ENCODE measurements at regions not wholly inside any gene's neighbourhood (a gene's known extent, or its start where the extent isn't known, plus 50 kb on each side); places are given as distances from the start of the nearest gene placed in this dataset.

GRCh38 chr9:99576876-99577275, 244.8 kb upstream of the NR4A3 start:
- DNase-seq (ENCODE audit: low read depth) = no peak
- TF ChIP-seq CTCF (conservative IDR thresholded peaks at IDR 0.05; ENCODE audit: control insufficient read depth, insufficient read depth, low read depth, low read length) = no peak
- no peak overlapping the region for H3K4me3 ChIP-seq (ENCODE audit: control insufficient read depth, low read depth, low read length)

GRCh38 chr9:99577351-99577750, 244.3 kb upstream of the NR4A3 start:
- no peak overlapping the region for H3K4me3 ChIP-seq (ENCODE audit: control insufficient read depth, low read depth, low read length)
- no peak for TF ChIP-seq CTCF (conservative IDR thresholded peaks at IDR 0.05; ENCODE audit: control insufficient read depth, insufficient read depth, low read depth, low read length)
- DNase-seq (ENCODE audit: low read depth) = no peak

GRCh38 chr9:99578666-99579065, 243.0 kb upstream of the NR4A3 start:
- TF ChIP-seq CTCF (conservative IDR thresholded peaks at IDR 0.05; ENCODE audit: control insufficient read depth, insufficient read depth, low read depth, low read length) = no peak
- no peak for DNase-seq (ENCODE audit: low read depth)
- H3K4me3 ChIP-seq (ENCODE audit: control insufficient read depth, low read depth, low read length) = no peak overlapping the region

- no peak for TF ChIP-seq CTCF (conservative IDR thresholded peaks at IDR 0.05; ENCODE audit: control insufficient read depth, insufficient read depth, low read depth, low read length)
- H3K4me3 ChIP-seq (ENCODE audit: control insufficient read depth, low read depth, low read length) = no peak overlapping the region
- DNase-seq (ENCODE audit: low read depth) = no peak
Measured at GRCh38 chr9:99579964-99580363, 241.7 kb upstream of the NR4A3 start.

GRCh38 chr9:99582814-99583213, 238.9 kb upstream of the NR4A3 start:
- no peak for TF ChIP-seq CTCF (conservative IDR thresholded peaks at IDR 0.05; ENCODE audit: control insufficient read depth, insufficient read depth, low read depth, low read length)
- DNase-seq (ENCODE audit: low read depth) = no peak
- H3K4me3 ChIP-seq (ENCODE audit: control insufficient read depth, low read depth, low read length) = no peak overlapping the region

GRCh38 chr9:99588299-99588698, 233.4 kb upstream of the NR4A3 start:
- TF ChIP-seq CTCF (conservative IDR thresholded peaks at IDR 0.05; ENCODE audit: control insufficient read depth, insufficient read depth, low read depth, low read length) = no peak
- H3K4me3 ChIP-seq (ENCODE audit: control insufficient read depth, low read depth, low read length) = no peak overlapping the region
- DNase-seq (ENCODE audit: low read depth) = no peak

- no peak overlapping the region for H3K4me3 ChIP-seq (ENCODE audit: control insufficient read depth, low read depth, low read length)
- DNase-seq (ENCODE audit: low read depth) = no peak
- TF ChIP-seq CTCF (conservative IDR thresholded peaks at IDR 0.05; ENCODE audit: control insufficient read depth, insufficient read depth, low read depth, low read length) = no peak
Measured at GRCh38 chr9:99588747-99589146, 232.9 kb upstream of the NR4A3 start.
